ENCODE measurements at regions not wholly inside any gene's neighbourhood (a gene's known extent, or its start where the extent isn't known, plus 50 kb on each side); places are given as distances from the start of the nearest gene placed in this dataset.

DNA sequence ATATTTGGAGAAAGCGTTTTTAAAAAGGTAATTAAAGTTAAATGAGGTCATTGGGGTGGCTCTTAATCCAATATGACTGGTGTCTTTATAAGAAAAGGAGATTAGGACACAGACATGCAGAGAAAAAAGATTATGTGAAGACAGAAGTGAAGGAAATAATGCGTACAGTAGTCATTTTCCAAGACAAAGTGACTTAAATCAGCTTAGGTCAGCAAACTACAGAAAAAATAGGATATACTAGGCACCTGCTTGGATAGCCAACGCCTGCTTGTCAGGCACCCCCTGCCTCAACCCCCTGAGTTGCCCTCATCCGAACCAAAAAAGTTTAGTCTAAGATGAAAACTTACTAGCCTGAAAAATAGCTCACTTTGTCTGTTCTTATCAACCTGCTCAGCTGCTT lies 58.2 kb upstream of the SPAG17 start:
- no peak for FAIRE-seq
- no peak for DNase-seq (ENCODE audit: insufficient read length, low spot score)
- TF ChIP-seq POLR2A (IDR thresholded peaks at IDR 0.05; ENCODE audit: low read depth, low read length) = no peak
- no peak for TF ChIP-seq SPI1 (IDR thresholded peaks at IDR 0.05; ENCODE audit: low read depth, low read length)
- TF ChIP-seq POU2F2 (IDR thresholded peaks at IDR 0.05; ENCODE audit: low read depth, low read length) = no peak
- TF ChIP-seq PAX5 (IDR thresholded peaks at IDR 0.05; ENCODE audit: insufficient read depth, low read length, severe bottlenecking) = no peak
- TF ChIP-seq POLR2AphosphoS5 (IDR thresholded peaks at IDR 0.05; ENCODE audit: low read depth, low read length) = no peak
- TF ChIP-seq TAF1 (IDR thresholded peaks at IDR 0.05; ENCODE audit: low read depth, low read length) = no peak

Measured in GM12891 (cell line).